Mononuclear cell (primary cell): ENCODE measurements at regions not wholly inside any gene's neighbourhood (a gene's known extent, or its start where the extent isn't known, plus 50 kb on each side); places are given as distances from the start of the nearest gene placed in this dataset.

Experiments used
- H3K27me3 ChIP-seq: 2 replicates; pipeline ENCODE4 v1.6.0; 2011; ENCODE audit warnings: low read length, control low read depth; ENCODE audit not compliant: insufficient read depth
- H3K4me1 ChIP-seq: 2 replicates; pipeline ENCODE4 v1.5.1; 2011; ENCODE audit warnings: mild to moderate bottlenecking, low read length, control low read depth; ENCODE audit not compliant: insufficient read depth
- H3K4me3 ChIP-seq: 2 replicates; pipeline ENCODE4 v1.5.1; 2011; ENCODE audit warnings: mild to moderate bottlenecking, low read length, moderate library complexity
- H3K9me3 ChIP-seq: 2 replicates; pipeline ENCODE4 v1.5.1; 2011; ENCODE audit warnings: low read depth, mild to moderate bottlenecking, control low read depth, low read length

- H3K9me3 ChIP-seq, result no peaks in the 10 kb centered on the region
- no peaks in the 10 kb centered on the region for H3K27me3 ChIP-seq
- H3K4me1 ChIP-seq, result no peaks in the 10 kb centered on the region
- no peak overlapping the region for H3K4me3 ChIP-seq
Observed at GRCh38 chr2:239711911-239712570, 311.2 kb upstream of the HDAC4 start.

DNA sequence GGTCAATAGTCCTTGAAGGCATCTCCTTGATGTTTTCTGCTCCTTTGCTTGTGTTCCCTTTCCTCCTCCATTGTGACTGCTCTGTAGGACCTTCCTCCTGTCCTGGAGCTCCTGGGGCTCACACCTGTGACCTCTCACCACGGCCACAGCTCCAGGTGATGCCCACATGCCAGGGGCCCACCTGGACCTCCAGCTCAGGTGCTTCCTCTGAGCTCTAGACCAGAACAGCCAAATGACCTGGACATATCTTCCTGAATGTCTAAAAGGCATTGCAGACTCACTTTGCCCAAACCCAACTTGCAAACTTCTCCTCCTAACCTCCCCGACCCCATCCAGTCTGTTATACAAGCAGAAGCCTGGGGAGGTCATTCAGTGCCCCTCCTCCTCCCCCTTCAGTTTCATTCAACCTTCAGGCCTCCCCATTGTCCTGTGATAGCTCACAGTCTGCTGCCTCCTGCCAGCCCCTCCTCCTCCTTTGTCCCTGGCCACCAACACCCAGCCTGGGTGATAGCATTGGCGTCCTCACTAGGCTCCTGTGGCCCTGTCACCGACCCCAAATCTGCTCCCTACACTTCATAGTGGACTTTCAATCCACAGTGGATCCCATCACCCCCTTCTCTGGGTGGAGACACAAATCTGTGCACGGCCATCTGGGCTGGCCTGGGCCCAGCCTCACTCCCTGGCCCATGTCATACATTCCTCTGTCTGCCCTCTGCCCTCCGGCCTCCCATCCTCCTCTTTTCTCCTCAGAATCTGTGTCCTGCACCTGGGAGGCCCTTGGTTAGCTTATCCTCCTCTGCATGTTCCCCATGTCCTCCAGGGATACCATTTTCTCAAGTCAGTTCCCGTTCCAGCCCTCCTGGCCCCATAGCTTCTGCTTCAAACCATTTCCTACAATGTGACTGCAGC lies 310.4 kb upstream of the HDAC4 start:
- Histone ChIP-seq H3K9me3 (no peaks in the 10 kb centered on the region), H3K4me1 (no peaks in the 10 kb centered on the region), H3K27me3 (no peaks in the 10 kb centered on the region), H3K4me3 (no peak overlapping the region)

DNA sequence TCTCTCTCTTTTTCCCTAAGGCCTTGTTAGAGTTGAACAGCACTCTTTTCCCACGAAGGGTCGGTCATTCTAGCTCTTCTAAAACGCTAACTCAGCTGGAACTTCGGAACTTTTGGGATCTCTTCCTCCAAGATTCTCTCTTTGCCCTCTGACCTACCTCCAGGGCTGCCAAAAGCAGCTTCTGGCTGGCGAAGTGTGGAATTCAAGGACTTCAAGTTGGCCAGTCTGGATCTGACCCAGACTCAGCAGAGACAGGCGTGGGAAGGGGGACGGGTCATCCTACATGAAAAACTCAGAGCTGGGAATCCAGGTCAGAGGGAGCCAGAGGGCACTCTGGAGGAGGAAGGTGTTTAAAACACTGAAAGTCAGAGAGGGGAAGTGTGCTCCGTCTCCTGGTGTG lies 305.5 kb upstream of the HDAC4 start:
- Histone ChIP-seq H3K27me3 (no peaks in the 10 kb centered on the region), H3K4me1 (no peaks in the 10 kb centered on the region), H3K9me3 (no peaks in the 10 kb centered on the region), H3K4me3 (no peak overlapping the region)

DNA sequence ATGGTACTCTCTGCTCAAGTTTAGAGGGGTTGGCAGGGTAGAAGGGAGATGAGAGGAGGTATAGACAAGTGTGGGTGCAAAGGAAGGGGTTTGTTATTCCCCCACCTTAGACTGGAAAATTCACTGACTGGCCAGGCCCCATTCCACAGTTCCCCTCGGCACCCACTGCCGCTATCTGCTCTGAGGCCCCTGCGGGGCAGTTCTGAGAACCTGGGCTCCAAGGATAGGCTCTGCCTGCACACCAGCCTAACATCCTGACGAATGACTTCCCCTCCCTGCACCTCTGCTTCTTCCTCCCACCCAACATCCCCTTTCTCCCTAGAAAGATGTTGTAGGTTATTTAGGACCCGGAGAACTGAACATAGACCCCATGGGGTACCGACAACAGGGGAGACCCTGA lies 303.9 kb upstream of the HDAC4 start:
- Histone ChIP-seq H3K27me3 (no peaks in the 10 kb centered on the region), H3K4me3 (no peak overlapping the region), H3K9me3 (no peaks in the 10 kb centered on the region), H3K4me1 (no peaks in the 10 kb centered on the region)

GRCh38 chr2:239703834-239704233 lies 303.0 kb upstream of the HDAC4 start:
- H3K27me3 ChIP-seq, result no peaks in the 10 kb centered on the region
- H3K4me1 ChIP-seq, result no peaks in the 10 kb centered on the region
- no peak overlapping the region for H3K4me3 ChIP-seq
- no peaks in the 10 kb centered on the region for H3K9me3 ChIP-seq

DNA sequence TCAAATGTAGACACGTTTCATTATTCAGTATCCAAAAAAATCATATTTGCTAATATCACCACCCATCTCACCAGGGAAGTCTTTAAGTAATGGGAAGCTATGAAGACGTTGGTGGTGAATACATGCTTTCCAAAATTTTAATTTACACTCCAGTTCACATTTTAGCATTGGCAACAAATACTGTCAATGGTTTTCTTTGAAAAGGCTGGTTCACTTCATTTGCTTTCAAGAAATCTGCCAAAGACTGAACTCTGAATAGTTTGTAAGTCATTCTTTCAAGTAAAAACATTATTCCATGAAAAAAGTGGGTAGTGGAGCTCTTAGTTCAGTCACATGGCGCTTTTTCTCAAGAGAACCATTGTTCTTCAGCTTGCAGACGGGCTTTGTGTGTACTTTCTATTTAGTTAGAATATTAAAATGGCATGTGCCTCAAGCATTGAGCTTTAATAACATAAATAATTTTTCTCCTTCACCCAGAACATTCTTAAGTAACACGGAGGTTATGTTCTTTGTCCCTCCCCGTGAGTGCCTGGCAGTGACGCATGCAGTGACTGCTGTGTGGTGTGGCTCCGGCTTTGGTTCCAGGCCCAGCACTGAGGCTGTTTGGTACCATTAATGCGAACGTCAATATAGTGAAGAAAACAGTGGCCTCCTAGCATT lies 300.0 kb upstream of the HDAC4 start:
- no peak overlapping the region for H3K4me3 ChIP-seq
- H3K4me1 ChIP-seq, result no peaks in the 10 kb centered on the region
- no peaks in the 10 kb centered on the region for H3K9me3 ChIP-seq
- H3K27me3 ChIP-seq, result no peaks in the 10 kb centered on the region

DNA sequence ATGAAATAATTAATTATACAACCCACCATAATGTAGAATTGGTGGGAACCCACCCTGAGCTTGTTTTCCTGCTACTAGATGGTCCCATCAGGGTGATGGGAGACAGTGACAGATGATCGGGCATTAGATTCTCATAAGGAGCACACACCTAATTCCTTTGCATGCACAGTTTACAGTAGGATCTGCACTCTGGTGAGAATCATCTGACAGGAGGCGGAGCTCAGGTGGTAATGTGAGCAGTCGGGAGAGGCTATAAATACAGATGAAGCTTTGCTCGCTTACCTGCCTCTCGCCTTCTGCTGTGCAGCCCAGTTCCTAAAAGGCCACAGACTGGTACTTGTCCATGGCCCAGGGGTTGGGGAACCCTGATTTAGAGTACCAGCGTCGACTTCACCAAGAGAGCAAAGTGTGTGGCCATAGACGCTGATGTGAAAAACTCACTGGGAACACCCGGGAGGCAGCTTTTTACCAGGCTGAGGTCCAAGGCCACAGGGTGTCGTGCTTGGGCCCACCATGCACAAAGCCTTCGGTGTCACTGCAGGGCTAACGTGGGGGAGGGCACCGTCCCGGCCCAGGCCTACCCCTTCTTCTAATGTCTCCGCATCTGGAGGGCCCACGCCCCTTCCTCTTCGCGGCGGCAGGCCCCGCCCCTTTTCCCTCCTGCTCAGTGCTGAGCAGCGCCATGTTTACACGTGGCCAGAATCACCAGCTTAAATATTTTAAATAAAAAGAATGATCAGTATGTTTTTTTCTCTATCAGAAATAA lies 296.8 kb upstream of the HDAC4 start:
- no peaks in the 10 kb centered on the region for H3K9me3 ChIP-seq
- no peaks in the 10 kb centered on the region for H3K27me3 ChIP-seq
- no peaks in the 10 kb centered on the region for H3K4me1 ChIP-seq
- H3K4me3 ChIP-seq, result no peak overlapping the region

- H3K4me3 ChIP-seq, result no peak overlapping the region
- H3K9me3 ChIP-seq, result no peaks in the 10 kb centered on the region
- no peaks in the 10 kb centered on the region for H3K27me3 ChIP-seq
- no peaks in the 10 kb centered on the region for H3K4me1 ChIP-seq
Observed at GRCh38 chr2:239696559-239697207, 295.9 kb upstream of the HDAC4 start.

GRCh38 chr2:239695728-239696240 lies 295.0 kb upstream of the HDAC4 start:
- no peaks in the 10 kb centered on the region for H3K27me3 ChIP-seq

DNA sequence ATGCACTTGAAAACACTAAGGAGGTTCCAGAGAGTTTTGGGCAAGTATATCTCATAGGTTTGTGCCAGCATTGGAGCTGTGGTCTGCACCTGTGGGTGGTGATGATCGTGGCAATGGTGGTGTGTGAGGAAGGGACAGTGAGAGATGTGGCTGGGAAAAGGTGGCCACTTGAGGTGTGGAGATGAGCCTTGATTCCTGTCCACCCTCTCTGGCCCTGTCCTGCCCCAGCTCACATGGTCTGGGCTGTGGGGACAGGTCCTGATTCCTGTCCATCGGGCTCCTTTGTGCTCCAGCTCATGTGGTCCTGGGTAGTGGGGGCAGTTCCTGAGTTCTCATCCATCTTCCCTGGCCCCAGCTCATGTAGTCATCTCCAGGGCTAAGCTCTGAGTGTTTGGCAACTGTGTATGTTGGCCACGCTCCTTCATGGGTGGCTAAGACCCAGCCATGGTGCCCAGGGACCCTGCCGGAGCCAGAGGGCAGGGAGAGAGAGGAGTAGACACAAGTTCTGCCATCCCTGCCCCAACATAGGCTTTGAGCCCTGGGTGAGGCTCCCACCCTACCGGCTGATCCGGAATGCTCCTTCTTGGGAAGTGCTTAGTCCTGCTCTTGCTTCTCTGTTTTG lies 294.4 kb upstream of the HDAC4 start:
- H3K4me1 ChIP-seq, result no peaks in the 10 kb centered on the region
- no peaks in the 10 kb centered on the region for H3K9me3 ChIP-seq
- H3K4me3 ChIP-seq, result no peak overlapping the region
- no peaks in the 10 kb centered on the region for H3K27me3 ChIP-seq

More at GRCh38 chr2:239695728-239696240, 295.0 kb upstream of the HDAC4 start:
- Histone ChIP-seq H3K4me1 (no peaks in the 10 kb centered on the region), H3K9me3 (no peaks in the 10 kb centered on the region), H3K4me3 (no peak overlapping the region)

DNA sequence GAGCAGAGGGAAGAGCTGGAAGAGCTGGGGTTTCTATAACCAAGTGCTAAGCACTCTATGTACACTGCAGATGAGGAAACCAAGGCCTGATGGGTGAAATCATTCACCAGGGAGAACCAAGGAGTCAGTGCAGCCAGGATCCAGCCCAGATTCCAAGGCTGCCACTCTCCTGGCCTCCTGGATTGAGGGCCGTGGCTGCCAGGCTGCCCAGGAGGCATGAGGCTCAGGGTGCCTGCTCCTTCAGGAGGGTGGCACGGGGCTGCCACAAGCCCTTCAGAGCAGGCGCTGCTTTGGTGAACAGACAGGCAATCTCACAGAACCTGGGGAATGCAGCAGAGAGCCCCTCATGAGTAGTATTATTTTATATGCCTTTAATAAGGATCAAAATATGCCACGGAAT lies 293.7 kb upstream of the HDAC4 start:
- no peaks in the 10 kb centered on the region for H3K4me1 ChIP-seq
- H3K9me3 ChIP-seq, result no peaks in the 10 kb centered on the region
- H3K27me3 ChIP-seq, result no peaks in the 10 kb centered on the region
- no peak overlapping the region for H3K4me3 ChIP-seq

- Histone ChIP-seq H3K27me3 (no peaks in the 10 kb centered on the region), H3K4me3 (no peak overlapping the region), H3K4me1 (no peaks in the 10 kb centered on the region), H3K9me3 (no peaks in the 10 kb centered on the region)
Observed at GRCh38 chr2:239693761-239694415, 293.1 kb upstream of the HDAC4 start.

GRCh38 chr2:239693330-239693729 lies 292.5 kb upstream of the HDAC4 start:
- no peak overlapping the region for H3K4me3 ChIP-seq
- H3K27me3 ChIP-seq, result no peaks in the 10 kb centered on the region
- no peaks in the 10 kb centered on the region for H3K4me1 ChIP-seq
- no peaks in the 10 kb centered on the region for H3K9me3 ChIP-seq
